Lower leg skin (tissue), 4 donors: ENCODE measurements at regions not wholly inside any gene's neighbourhood (a gene's known extent, or its start where the extent isn't known, plus 50 kb on each side); places are given as distances from the start of the nearest gene placed in this dataset.
"Not testable (repeated sequence)": the region's sequence is repeated elsewhere in the genome, so short reads cannot be mapped to it uniquely, and the experiment has no call there.

ENCODE experiments used
- DNase-seq, 2 donors: peaks; one replicate each; pipeline ENCODE4 v3.0.0-alpha.2; 2019; ENCODE audit warnings: low spot score in 2 of 2
- H3K4me3 ChIP-seq: fragments of 200-600 bp; sonication (generic); 2 replicates; pipeline ENCODE4 v1.5.1; 2017; ENCODE audit warnings: mild to moderate bottlenecking, low read depth; ENCODE audit not compliant: poor library complexity, severe bottlenecking
- CTCF ChIP-seq, 3 donors: fragments of 450-650 bp; IDR thresholded peaks; one replicate each; pipeline ENCODE4 v1.5.1; 2016; ENCODE audit warnings: antibody characterized with exemption in 3 of 3, mild to moderate bottlenecking in 3 of 3, moderate library complexity in 2 of 3
- POLR2A ChIP-seq, 2 donors: fragments of 450-650 bp; IDR thresholded peaks; one replicate each; pipeline ENCODE4 v1.6.1; 2016 to 2017; ENCODE audit warnings: antibody characterized with exemption in 2 of 2, mild to moderate bottlenecking in 1 of 2, moderate library complexity in 1 of 2
- WGBS, 2 donors: methylation state at CpG; one replicate each; pipeline ENCODE4 v1.1.5; 2018; 5-methylcytosine and 5-hydroxymethylcytosine counted together
- intact Hi-C: fragments of 100-400 bp; cut with DNase I; formaldehyde crosslinking; loops from one replicate; pipeline ENCODE4 v1.15.0; 2023; ENCODE audit warnings: low total_unique reads

DNA sequence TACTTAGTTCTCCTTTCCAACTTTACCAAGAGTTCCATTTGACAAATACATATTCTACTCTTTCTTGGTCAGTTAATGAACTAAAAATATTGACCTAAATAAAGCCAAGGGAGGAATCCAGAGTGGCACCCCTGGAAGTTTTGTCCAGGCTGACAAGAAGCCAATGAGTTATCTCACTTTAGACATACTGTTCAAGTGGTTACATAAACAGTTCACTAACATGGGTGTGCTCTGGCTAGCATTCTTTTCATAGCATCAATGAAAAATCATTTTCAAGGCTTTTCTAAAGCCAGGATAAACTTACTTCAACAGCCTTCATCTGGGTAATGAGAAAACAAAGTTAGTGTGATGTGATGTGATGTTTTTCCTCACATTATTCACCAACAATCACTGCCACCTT lies 649.4 kb downstream of the TDRD15 start:
- no peak for DNase-seq
- TF ChIP-seq POLR2A (IDR thresholded peaks at IDR 0.05), result no peak
- no peak for TF ChIP-seq CTCF (IDR thresholded peaks at IDR 0.05)
- H3K4me3 ChIP-seq, result no peak overlapping the region
- intact Hi-C loops, result no loop called here

DNA sequence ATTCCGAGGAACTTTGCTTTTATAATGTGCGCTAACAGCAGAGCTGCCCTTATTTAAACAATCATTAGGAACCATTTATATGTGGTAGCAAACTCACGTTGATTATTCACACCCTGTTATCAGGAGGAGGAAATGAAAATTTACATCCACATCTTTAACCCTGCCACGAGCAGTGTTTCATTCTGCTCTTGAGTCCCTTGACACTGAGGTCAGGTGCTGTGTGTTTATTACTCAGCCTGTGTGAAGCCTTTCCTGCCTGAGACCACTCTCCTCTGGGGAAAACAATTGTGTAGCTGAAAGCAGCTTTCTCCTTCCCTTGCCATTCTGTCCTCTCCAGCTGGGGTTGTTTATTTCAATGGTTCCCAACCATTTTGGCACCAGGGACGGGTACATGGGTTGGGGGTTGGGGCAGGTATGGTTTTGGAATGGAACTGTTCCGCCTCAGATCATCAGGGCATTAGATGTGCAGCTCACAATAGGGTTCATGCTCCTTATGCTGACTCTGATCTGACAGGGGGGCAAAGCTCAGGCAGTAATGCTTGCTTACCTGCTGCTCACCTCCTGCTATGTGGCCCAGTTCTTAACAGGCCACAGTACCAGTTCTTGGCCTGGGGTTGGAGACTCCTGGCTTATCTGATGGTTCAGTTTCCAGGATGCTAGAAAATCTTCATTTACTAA lies 651.1 kb downstream of the TDRD15 start:
- no peak for DNase-seq
- no peak overlapping the region for H3K4me3 ChIP-seq
- intact Hi-C loops, result no loop called here
- no peak for TF ChIP-seq CTCF (IDR thresholded peaks at IDR 0.05)
- no peak for TF ChIP-seq POLR2A (IDR thresholded peaks at IDR 0.05)
- WGBS, 2 donors, result 70 to 75% methylated on average over 6 of the region's 6 CpGs

- TF ChIP-seq CTCF (IDR thresholded peaks at IDR 0.05) (no peak), POLR2A (IDR thresholded peaks at IDR 0.05) (no peak)
Observed at GRCh38 chr2:21779786-21780185, 656.0 kb downstream of the TDRD15 start.

DNA sequence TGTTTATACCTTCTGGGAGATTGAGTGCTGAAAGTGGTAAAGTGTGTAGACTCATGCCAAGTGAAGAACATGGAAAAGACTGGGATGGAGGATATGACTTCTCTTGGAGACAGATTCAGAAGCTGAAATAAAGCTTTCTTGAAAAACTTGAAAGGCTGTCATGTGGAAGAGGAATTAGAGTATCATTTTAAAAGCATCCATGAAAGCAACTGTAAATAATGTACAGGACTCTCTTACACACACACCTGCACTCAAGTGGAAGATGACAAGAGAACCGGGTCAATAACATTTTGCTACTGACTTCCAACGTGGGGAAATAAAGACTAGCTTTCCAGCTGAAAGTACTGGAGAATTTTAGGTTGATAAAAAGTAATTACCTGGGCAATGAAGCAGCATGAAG lies 658.2 kb downstream of the TDRD15 start:
- no peak for DNase-seq
- intact Hi-C loops, result no loop called here
- 73 to 87% methylated on average over 2 of the region's 2 CpGs for WGBS, 2 donors
- H3K4me3 ChIP-seq, result no peak overlapping the region
- TF ChIP-seq POLR2A (IDR thresholded peaks at IDR 0.05), result no peak
- no peak for TF ChIP-seq CTCF (IDR thresholded peaks at IDR 0.05)

More at GRCh38 chr2:21779786-21780185, 656.0 kb downstream of the TDRD15 start:
- no peak for DNase-seq
- intact Hi-C loops, result no loop called here
- 85 to 94% methylated on average over 1 of the region's 1 CpG for WGBS, 2 donors
- H3K4me3 ChIP-seq, result no peak overlapping the region

DNA sequence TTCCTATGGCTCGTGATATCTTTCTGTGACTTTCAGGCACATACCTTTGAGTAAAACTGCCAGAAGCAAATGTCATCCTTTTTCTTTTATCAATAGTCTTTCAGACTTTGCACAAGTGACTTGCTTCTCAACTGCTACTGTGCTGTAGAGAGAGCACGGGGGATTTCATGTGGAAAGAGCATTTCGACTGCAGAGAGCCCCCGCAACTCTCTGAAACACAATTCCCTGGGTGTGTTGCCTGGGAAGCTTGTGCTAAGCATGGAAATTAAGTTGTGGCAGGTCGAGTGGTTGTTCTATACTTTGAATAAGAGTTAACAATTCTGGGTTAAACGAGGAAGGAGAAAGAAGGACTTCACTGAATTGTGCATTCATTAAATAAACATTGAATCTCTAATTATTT lies 659.1 kb downstream of the TDRD15 start:
- no peak overlapping the region for H3K4me3 ChIP-seq
- TF ChIP-seq POLR2A (IDR thresholded peaks at IDR 0.05), result no peak
- TF ChIP-seq CTCF (IDR thresholded peaks at IDR 0.05), result no peak
- intact Hi-C loops, result no loop called here
- 72 to 75% methylated on average over 6 of the region's 6 CpGs for WGBS, 2 donors
- DNase-seq, result no peak

DNA sequence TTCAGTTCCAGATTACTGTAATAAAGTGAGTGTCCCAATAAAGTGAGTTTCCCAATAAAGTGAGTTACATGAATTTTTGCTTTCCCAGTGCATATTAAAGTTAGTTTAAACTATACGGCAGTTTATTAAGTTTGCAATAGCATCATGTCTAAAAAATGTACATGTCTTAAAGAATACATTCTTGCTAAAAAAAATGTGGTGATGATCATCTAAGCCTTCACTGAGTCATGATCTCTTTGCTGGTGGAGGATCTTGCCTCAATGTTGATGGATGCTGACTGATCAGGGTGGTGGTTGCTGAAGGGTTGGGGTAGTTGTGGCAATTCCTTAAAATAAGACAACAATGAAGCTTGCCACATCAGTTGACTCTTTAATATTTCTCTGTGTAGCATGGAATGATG lies 664.2 kb downstream of the TDRD15 start:
- H3K4me3 ChIP-seq, result no peak overlapping the region
- TF ChIP-seq POLR2A (IDR thresholded peaks at IDR 0.05) (no peak), CTCF (IDR thresholded peaks at IDR 0.05) (no peak)
- DNase-seq, result no peak
- 73 to 74% methylated on average over 1 of the region's 1 CpG for WGBS, 2 donors
- intact Hi-C loops, result no loop called here

DNA sequence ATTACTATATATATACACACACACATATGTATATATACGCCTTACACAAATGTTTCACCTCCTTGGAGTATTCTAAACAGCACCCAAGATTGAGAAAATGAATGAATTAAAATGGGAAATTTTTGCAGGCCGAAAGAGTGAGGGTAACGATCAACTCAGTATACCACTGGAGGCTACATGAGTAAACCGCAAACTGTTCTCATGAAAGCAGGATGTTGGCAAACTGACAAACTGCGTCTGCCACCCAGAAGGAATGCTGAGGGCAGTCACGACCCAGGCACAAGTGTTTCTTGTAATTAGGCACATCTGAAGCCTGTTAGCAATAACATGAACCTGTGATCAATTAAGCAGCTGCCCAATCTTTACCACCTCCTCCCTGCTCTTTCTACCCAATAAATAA lies 666.5 kb downstream of the TDRD15 start:
- intact Hi-C loops, DNase-seq, H3K4me3 ChIP-seq: not testable (repeated sequence)
- 36% methylated on average over 6 of the region's 6 CpGs for WGBS, 2 donors
